ENCODE measurements at regions not wholly inside any gene's neighbourhood (a gene's known extent, or its start where the extent isn't known, plus 50 kb on each side); places are given as distances from the start of the nearest gene placed in this dataset.

GRCh38 chr4:3344596-3344995 lies 51.8 kb downstream of the RGS12 start:
- no peak for TF ChIP-seq YY1 (IDR thresholded peaks at IDR 0.05; ENCODE audit: low read depth)
- TF ChIP-seq RAD21 (IDR thresholded peaks at IDR 0.05; ENCODE audit: low read depth): no peak
- TF ChIP-seq TAF1 (IDR thresholded peaks at IDR 0.05; ENCODE audit: low read depth): no peak
- no peak for TF ChIP-seq EP300 (IDR thresholded peaks at IDR 0.05; ENCODE audit: borderline replicate concordance)
- TF ChIP-seq TEAD4 (IDR thresholded peaks at IDR 0.05): no peak
- TF ChIP-seq CEBPB (IDR thresholded peaks at IDR 0.05): no peak
- TF ChIP-seq MAX (IDR thresholded peaks at IDR 0.05): no peak
- TF ChIP-seq FOXM1 (IDR thresholded peaks at IDR 0.05; ENCODE audit: borderline replicate concordance, low read depth): no peak

All from Ishikawa (cell line).